ENCODE measurements at regions not wholly inside any gene's neighbourhood (a gene's known extent, or its start where the extent isn't known, plus 50 kb on each side); places are given as distances from the start of the nearest gene placed in this dataset.

- no peak for TF ChIP-seq CTCF (IDR thresholded peaks at IDR 0.05)
- no peak for TF ChIP-seq POLR2A (IDR thresholded peaks at IDR 0.05)
Measured at GRCh38 chr5:52623291-52623690, 164.4 kb upstream of the ITGA1 start.
